ENCODE measurements at regions not wholly inside any gene's neighbourhood (a gene's known extent, or its start where the extent isn't known, plus 50 kb on each side); places are given as distances from the start of the nearest gene placed in this dataset.

DNA sequence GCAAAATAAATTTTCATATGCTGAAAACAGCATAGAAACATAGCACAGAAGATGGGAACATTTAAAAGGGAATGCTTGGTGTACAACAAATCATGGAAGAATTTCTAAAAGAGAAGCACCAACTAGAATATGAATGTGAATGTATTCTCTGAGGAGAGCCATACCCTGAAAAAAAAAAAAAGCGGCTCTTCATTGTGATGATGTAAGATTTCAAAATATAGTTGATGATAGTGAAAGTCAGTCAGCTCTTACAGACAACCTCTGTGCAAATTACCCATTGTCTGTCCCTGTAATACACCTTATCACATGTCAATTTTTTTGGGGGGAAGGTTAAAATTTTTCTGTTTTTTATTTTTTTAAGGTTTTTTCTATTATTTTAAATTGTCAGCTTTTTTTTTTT lies 58.6 kb upstream of the PTCHD4 start:
- Histone ChIP-seq H3K4me1 (ENCODE audit: control insufficient read depth, insufficient read depth, low read length) (no peaks in the 10 kb centered on the region), H3K27ac (ENCODE audit: low read depth, low read length) (no peak overlapping the region), H3K9me3 (ENCODE audit: control insufficient read depth, low read length) (no peaks in the 10 kb centered on the region), H3K9ac (ENCODE audit: extremely low read depth, low read length, poor library complexity, severe bottlenecking) (no peak overlapping the region), H3K27me3 (ENCODE audit: control insufficient read depth, insufficient read depth, low read length, poor library complexity, severe bottlenecking) (no peaks in the 10 kb centered on the region), H3K36me3 (ENCODE audit: control insufficient read depth, insufficient read depth, low read length) (no peaks in the 10 kb centered on the region), H3K4me3 (ENCODE audit: low read length) (no peak overlapping the region)
- H3K27me3 Mint-ChIP-seq (ENCODE audit: insufficient read depth) = no peaks in the 10 kb centered on the region
- peaks cover 5% of the 10 kb centered on the region for H3K4me1 Mint-ChIP-seq
- WGBS, 2 experiments (ENCODE audit: insufficient coverage in 1 of 2, insufficient read length in 1 of 2) = 100% methylated on average over 1 of the region's 1 CpG; no CpG with 5 or more reads in 1 of the 2 experiments
- H3K27ac Mint-ChIP-seq = no peak overlapping the region
- no peak for TF ChIP-seq CTCF (conservative IDR thresholded peaks at IDR 0.05)
- no peaks in the 10 kb centered on the region for H3K36me3 Mint-ChIP-seq (ENCODE audit: low read depth)
- no peak for DNase-seq
- no peaks in the 10 kb centered on the region for H3K9me3 Mint-ChIP-seq
- H3K4me3 Mint-ChIP-seq = no peak overlapping the region

Data from endodermal cell (in vitro differentiated cells).